ENCODE measurements at regions not wholly inside any gene's neighbourhood (a gene's known extent, or its start where the extent isn't known, plus 50 kb on each side); places are given as distances from the start of the nearest gene placed in this dataset.

DNA sequence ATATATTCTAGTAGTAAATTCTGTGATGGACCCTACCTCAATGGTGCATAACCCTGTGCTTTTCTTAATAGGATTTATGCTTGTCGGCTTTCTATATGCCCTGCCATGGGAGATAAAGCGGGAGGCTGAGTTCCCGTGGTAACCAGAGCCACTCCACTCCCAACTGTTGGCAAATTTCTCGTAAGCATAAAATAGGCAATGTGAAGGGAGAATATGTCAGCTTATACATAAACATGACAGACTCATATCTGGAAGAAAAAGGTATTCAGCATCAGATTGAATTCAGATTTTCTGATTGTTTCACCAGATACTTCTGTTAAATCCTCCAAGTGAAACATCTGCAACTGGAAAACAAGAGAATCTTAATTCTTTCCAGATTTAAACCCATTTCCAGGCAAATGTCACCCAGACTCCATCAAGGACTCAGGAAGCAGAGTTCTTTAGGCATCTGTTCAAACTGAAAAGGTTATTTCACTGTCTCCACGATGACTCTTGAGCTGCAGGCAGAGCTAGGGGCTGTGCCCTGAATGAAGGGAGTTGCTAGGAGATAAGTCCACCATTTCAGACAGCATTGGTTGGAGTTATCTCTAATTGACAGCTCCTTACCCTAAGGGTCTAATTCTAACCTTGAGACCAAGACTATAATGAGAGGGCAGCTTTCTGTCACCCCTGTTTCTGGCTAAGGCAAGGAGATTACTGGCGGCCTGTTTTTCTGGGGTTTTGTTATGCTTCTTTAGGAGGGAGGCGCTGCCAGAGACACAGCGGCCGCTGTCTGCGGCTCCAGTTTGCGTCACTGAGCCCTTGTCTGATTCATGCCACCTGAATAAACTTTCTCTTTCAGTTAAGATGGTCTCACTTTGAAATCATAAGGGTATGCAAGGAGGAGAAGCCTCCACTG, 381.3 kb downstream of the SOX11 start (continued):
- TF ChIP-seq, protein P1, sequence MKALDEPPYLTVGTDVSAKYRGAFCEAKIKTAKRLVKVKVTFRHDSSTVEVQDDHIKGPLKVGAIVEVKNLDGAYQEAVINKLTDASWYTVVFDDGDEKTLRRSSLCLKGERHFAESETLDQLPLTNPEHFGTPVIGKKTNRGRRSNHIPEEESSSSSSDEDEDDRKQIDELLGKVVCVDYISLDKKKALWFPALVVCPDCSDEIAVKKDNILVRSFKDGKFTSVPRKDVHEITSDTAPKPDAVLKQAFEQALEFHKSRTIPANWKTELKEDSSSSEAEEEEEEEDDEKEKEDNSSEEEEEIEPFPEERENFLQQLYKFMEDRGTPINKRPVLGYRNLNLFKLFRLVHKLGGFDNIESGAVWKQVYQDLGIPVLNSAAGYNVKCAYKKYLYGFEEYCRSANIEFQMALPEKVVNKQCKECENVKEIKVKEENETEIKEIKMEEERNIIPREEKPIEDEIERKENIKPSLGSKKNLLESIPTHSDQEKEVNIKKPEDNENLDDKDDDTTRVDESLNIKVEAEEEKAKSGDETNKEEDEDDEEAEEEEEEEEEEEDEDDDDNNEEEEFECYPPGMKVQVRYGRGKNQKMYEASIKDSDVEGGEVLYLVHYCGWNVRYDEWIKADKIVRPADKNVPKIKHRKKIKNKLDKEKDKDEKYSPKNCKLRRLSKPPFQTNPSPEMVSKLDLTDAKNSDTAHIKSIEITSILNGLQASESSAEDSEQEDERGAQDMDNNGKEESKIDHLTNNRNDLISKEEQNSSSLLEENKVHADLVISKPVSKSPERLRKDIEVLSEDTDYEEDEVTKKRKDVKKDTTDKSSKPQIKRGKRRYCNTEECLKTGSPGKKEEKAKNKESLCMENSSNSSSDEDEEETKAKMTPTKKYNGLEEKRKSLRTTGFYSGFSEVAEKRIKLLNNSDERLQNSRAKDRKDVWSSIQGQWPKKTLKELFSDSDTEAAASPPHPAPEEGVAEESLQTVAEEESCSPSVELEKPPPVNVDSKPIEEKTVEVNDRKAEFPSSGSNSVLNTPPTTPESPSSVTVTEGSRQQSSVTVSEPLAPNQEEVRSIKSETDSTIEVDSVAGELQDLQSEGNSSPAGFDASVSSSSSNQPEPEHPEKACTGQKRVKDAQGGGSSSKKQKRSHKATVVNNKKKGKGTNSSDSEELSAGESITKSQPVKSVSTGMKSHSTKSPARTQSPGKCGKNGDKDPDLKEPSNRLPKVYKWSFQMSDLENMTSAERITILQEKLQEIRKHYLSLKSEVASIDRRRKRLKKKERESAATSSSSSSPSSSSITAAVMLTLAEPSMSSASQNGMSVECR (CRISPR knock-in tag; IDR thresholded peaks at IDR 0.05; ENCODE audit: borderline replicate concordance): no peak

DNA sequence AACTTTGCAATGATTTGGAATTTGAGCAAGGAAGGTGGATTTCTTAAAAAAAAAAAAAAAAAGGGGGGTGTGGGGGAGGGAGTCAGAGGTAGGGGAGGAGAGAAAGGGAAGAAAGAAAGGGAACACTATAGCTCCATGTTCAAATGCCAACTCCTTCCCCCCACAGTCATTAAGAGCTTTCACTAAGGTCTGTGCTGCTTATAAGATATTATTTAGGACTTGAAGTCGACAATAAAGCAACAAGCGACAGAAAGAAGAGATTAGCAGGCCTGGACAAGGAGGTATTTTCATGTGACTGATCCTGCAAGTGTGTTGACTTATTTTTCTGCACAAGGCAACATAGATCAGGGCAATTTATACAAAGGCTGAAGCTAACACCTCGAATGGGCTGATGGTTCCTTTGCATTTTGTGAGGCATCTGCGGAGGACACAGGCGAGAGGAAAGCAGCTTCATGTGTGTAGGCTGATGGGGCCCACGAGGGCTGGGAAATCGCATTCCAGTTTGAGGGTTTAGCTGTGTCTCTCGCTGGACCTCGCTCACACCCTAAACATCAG, 382.0 kb downstream of the SOX11 start:
- no peak for DNase-seq (ENCODE audit: low spot score)
- Mint-ChIP-seq H3K4me1 (no peaks in the 10 kb centered on the region), H3K9me3 (peaks cover 83% of the 10 kb centered on the region), H3K27ac (no peak overlapping the region), H3K4me3 (no peak overlapping the region), H3K36me3 (peaks cover 70% of the 10 kb centered on the region), H3K27me3 (ENCODE audit: low read depth) (peaks cover 5% of the 10 kb centered on the region)
- ATAC-seq: no peak
- ChIA-PET POLR2A (no interaction called here), CTCF (no interaction called here)
- TF ChIP-seq KAT7 (CRISPR knock-in tag; IDR thresholded peaks at IDR 0.05; ENCODE audit: borderline replicate concordance) (no peak), NFATC4 (CRISPR knock-in tag; IDR thresholded peaks at IDR 0.05) (no peak), ELF4 (CRISPR knock-in tag; IDR thresholded peaks at IDR 0.05; ENCODE audit: low read depth) (no peak), PREB (CRISPR knock-in tag; IDR thresholded peaks at IDR 0.05; ENCODE audit: borderline replicate concordance) (no peak), CREB1 (CRISPR knock-in tag; IDR thresholded peaks at IDR 0.05) (no peak), NR3C1 (CRISPR knock-in tag; conservative IDR thresholded peaks at IDR 0.05; ENCODE audit: low read depth) (no peak)
- TF ChIP-seq, protein P1 (CRISPR knock-in tag; IDR thresholded peaks at IDR 0.05; ENCODE audit: borderline replicate concordance): no peak

DNA sequence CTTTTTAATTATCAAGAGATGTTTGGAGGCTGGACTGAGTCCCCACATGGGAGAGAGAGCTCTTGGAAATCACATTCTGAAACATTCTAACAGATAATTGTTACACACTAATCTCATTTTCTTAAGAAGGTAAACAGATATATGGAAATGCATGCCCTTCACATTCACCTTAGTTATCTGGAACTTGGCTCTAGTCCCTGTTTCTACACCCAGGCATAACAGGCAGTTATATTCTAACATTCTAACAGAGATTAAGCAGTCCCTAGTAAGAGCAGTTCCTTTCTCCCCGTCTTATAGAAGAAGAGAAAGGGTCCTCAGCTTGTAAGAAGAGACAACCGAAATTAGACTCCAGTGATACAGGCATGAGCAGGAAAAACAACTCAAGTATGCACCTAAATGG, 385.4 kb downstream of the SOX11 start:
- no peaks in the 10 kb centered on the region for H3K4me1 Mint-ChIP-seq
- DNase-seq (ENCODE audit: low spot score): no peak
- ChIA-PET CTCF (no interaction called here), POLR2A (no interaction called here)
- H3K36me3 Mint-ChIP-seq: peaks cover 75% of the 10 kb centered on the region
- H3K27me3 Mint-ChIP-seq (ENCODE audit: low read depth): peaks cover 9% of the 10 kb centered on the region
- H3K27ac Mint-ChIP-seq: no peak overlapping the region
- no peak overlapping the region for H3K4me3 Mint-ChIP-seq
- ATAC-seq: no peak
- peaks cover 79% of the 10 kb centered on the region for H3K9me3 Mint-ChIP-seq
- TF ChIP-seq, protein P2, sequence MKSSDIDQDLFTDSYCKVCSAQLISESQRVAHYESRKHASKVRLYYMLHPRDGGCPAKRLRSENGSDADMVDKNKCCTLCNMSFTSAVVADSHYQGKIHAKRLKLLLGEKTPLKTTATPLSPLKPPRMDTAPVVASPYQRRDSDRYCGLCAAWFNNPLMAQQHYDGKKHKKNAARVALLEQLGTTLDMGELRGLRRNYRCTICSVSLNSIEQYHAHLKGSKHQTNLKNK (CRISPR knock-in tag; IDR thresholded peaks at IDR 0.05): no peak
- TF ChIP-seq CBFB (CRISPR knock-in tag; IDR thresholded peaks at IDR 0.05; ENCODE audit: low read depth): no peak
- TF ChIP-seq ATF2 (CRISPR knock-in tag; IDR thresholded peaks at IDR 0.05; ENCODE audit: borderline replicate concordance, low read depth): no peak
- TF ChIP-seq, protein P3, sequence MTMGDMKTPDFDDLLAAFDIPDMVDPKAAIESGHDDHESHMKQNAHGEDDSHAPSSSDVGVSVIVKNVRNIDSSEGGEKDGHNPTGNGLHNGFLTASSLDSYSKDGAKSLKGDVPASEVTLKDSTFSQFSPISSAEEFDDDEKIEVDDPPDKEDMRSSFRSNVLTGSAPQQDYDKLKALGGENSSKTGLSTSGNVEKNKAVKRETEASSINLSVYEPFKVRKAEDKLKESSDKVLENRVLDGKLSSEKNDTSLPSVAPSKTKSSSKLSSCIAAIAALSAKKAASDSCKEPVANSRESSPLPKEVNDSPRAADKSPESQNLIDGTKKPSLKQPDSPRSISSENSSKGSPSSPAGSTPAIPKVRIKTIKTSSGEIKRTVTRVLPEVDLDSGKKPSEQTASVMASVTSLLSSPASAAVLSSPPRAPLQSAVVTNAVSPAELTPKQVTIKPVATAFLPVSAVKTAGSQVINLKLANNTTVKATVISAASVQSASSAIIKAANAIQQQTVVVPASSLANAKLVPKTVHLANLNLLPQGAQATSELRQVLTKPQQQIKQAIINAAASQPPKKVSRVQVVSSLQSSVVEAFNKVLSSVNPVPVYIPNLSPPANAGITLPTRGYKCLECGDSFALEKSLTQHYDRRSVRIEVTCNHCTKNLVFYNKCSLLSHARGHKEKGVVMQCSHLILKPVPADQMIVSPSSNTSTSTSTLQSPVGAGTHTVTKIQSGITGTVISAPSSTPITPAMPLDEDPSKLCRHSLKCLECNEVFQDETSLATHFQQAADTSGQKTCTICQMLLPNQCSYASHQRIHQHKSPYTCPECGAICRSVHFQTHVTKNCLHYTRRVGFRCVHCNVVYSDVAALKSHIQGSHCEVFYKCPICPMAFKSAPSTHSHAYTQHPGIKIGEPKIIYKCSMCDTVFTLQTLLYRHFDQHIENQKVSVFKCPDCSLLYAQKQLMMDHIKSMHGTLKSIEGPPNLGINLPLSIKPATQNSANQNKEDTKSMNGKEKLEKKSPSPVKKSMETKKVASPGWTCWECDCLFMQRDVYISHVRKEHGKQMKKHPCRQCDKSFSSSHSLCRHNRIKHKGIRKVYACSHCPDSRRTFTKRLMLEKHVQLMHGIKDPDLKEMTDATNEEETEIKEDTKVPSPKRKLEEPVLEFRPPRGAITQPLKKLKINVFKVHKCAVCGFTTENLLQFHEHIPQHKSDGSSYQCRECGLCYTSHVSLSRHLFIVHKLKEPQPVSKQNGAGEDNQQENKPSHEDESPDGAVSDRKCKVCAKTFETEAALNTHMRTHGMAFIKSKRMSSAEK (CRISPR knock-in tag; IDR thresholded peaks at IDR 0.05; ENCODE audit: borderline replicate concordance): no peak
- TF ChIP-seq, protein P4, sequence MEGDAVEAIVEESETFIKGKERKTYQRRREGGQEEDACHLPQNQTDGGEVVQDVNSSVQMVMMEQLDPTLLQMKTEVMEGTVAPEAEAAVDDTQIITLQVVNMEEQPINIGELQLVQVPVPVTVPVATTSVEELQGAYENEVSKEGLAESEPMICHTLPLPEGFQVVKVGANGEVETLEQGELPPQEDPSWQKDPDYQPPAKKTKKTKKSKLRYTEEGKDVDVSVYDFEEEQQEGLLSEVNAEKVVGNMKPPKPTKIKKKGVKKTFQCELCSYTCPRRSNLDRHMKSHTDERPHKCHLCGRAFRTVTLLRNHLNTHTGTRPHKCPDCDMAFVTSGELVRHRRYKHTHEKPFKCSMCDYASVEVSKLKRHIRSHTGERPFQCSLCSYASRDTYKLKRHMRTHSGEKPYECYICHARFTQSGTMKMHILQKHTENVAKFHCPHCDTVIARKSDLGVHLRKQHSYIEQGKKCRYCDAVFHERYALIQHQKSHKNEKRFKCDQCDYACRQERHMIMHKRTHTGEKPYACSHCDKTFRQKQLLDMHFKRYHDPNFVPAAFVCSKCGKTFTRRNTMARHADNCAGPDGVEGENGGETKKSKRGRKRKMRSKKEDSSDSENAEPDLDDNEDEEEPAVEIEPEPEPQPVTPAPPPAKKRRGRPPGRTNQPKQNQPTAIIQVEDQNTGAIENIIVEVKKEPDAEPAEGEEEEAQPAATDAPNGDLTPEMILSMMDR (IDR thresholded peaks at IDR 0.05): no peak

Measured in WTC11 (cell line).